ENCODE measurements at regions not wholly inside any gene's neighbourhood (a gene's known extent, or its start where the extent isn't known, plus 50 kb on each side); places are given as distances from the start of the nearest gene placed in this dataset.

DNA sequence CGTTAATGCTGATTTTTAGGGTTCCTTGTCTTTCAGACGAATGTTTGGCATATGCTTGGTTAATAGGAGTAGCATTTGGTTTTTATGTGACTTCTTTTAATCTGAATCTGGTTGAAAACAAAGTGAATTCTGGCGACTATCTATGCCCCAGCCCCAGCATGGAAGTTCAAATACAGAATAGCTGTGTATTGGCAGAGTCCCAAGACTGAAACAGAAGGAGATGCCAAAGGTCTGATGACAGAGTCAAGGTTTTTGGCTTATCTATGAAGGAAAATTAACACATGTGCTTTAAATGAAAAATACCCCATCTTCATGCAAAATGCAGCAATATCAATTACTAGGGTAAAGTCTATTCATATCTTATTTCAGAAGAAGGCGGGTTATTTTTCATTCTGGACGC is 734.8 kb upstream of the NXPH2 start:
- H3K4me3 ChIP-seq (ENCODE audit: low read depth in 1 of 3, low read length in 3 of 3) = no peak overlapping the region
- no peaks in the 10 kb centered on the region for H3K27me3 ChIP-seq (ENCODE audit: control insufficient read depth in 4 of 4, insufficient read depth in 4 of 4, low read length in 3 of 4)
- no peaks in the 10 kb centered on the region for H3K9me3 ChIP-seq (ENCODE audit: control insufficient read depth in 4 of 4, low read length in 3 of 4)
- no peak overlapping the region for H3K9ac ChIP-seq (ENCODE audit: low read depth in 1 of 2, low read length in 2 of 2)
- H3K4me1 ChIP-seq (ENCODE audit: control insufficient read depth in 4 of 4, insufficient read depth in 4 of 4, low read length in 3 of 4) = no peaks in the 10 kb centered on the region
- no peak for DNase-seq (ENCODE audit: low spot score)
- H3K36me3 ChIP-seq (ENCODE audit: control insufficient read depth in 4 of 4, insufficient read depth in 3 of 4, low read depth in 1 of 4, low read length in 3 of 4) = no peaks in the 10 kb centered on the region
- no peak overlapping the region for H3K27ac ChIP-seq (ENCODE audit: low read depth in 1 of 2, low read length in 2 of 2)
- TF ChIP-seq GABPA (IDR thresholded peaks at IDR 0.05 in 1 of 2, conservative IDR thresholded peaks at IDR 0.05 in 1 of 2) = no peak
- TF ChIP-seq, protein P1, sequence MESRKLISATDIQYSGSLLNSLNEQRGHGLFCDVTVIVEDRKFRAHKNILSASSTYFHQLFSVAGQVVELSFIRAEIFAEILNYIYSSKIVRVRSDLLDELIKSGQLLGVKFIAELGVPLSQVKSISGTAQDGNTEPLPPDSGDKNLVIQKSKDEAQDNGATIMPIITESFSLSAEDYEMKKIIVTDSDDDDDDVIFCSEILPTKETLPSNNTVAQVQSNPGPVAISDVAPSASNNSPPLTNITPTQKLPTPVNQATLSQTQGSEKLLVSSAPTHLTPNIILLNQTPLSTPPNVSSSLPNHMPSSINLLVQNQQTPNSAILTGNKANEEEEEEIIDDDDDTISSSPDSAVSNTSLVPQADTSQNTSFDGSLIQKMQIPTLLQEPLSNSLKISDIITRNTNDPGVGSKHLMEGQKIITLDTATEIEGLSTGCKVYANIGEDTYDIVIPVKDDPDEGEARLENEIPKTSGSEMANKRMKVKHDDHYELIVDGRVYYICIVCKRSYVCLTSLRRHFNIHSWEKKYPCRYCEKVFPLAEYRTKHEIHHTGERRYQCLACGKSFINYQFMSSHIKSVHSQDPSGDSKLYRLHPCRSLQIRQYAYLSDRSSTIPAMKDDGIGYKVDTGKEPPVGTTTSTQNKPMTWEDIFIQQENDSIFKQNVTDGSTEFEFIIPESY (IDR thresholded peaks at IDR 0.05) = no peak
- TF ChIP-seq CTCF (IDR thresholded peaks at IDR 0.05; ENCODE audit: low read depth, low read length, missing input control) = no peak
- TF ChIP-seq TAF1 (conservative IDR thresholded peaks at IDR 0.05) = no peak
- 65% methylated on average over 5 of the region's 5 CpGs for WGBS

DNA sequence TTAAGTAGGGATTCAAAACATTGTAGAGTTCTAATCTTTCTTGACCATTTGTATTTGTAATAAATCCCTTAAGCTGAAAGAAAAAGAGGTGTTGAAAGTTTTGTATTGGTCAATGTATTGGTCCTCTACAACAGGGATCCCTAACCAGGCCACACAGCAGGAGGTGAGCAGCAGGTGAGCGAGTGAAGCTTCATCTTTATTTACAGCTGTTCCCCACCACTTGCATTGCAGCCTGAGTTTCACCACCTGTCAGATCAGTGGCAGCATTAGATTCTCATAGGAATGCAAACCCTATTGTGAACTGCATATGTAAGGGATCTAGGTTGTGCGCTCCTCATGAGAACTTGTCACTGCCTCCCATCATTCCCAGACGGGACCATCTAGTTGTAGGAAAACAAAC is 715.7 kb upstream of the NXPH2 start:
- WGBS = 64% methylated on average over 3 of the region's 3 CpGs
- no peak overlapping the region for H3K9ac ChIP-seq (ENCODE audit: low read depth in 1 of 2, low read length in 2 of 2)
- no peaks in the 10 kb centered on the region for H3K27me3 ChIP-seq (ENCODE audit: control insufficient read depth in 4 of 4, insufficient read depth in 4 of 4, low read length in 3 of 4)
- TF ChIP-seq HNF4A (conservative IDR thresholded peaks at IDR 0.05) = no peak
- H3K9me3 ChIP-seq (ENCODE audit: control insufficient read depth in 4 of 4, low read length in 3 of 4) = peaks cover 0 to 8% (median 2%) of the 10 kb centered on the region in 4 donors
- no peaks in the 10 kb centered on the region for H3K36me3 ChIP-seq (ENCODE audit: control insufficient read depth in 4 of 4, insufficient read depth in 3 of 4, low read depth in 1 of 4, low read length in 3 of 4)
- no peaks in the 10 kb centered on the region for H3K4me1 ChIP-seq (ENCODE audit: control insufficient read depth in 4 of 4, insufficient read depth in 4 of 4, low read length in 3 of 4)
- no peak for DNase-seq (ENCODE audit: low spot score)
- no peak overlapping the region for H3K27ac ChIP-seq (ENCODE audit: low read depth in 1 of 2, low read length in 2 of 2)
- no peak overlapping the region for H3K4me3 ChIP-seq (ENCODE audit: low read depth in 1 of 3, low read length in 3 of 3)

GRCh38 chr2:139492131-139492680 is 712.0 kb upstream of the NXPH2 start:
- Histone ChIP-seq H3K9me3 (ENCODE audit: control insufficient read depth in 4 of 4, low read length in 3 of 4) (no peaks in the 10 kb centered on the region), H3K4me1 (ENCODE audit: control insufficient read depth in 4 of 4, insufficient read depth in 4 of 4, low read length in 3 of 4) (no peaks in the 10 kb centered on the region), H3K9ac (ENCODE audit: low read depth in 1 of 2, low read length in 2 of 2) (no peak overlapping the region), H3K36me3 (ENCODE audit: control insufficient read depth in 4 of 4, insufficient read depth in 3 of 4, low read depth in 1 of 4, low read length in 3 of 4) (no peaks in the 10 kb centered on the region), H3K27me3 (ENCODE audit: control insufficient read depth in 4 of 4, insufficient read depth in 4 of 4, low read length in 3 of 4) (no peaks in the 10 kb centered on the region), H3K27ac (ENCODE audit: low read depth in 1 of 2, low read length in 2 of 2) (no peak overlapping the region), H3K4me3 (ENCODE audit: low read depth in 1 of 3, low read length in 3 of 3) (no peak overlapping the region)
- WGBS = 84% methylated on average over 1 of the region's 1 CpG
- no peak for DNase-seq (ENCODE audit: low spot score)
- no peak for TF ChIP-seq EGR1 (IDR thresholded peaks at IDR 0.05; ENCODE audit: low read depth in 2 of 2)
- TF ChIP-seq, protein P1 (IDR thresholded peaks at IDR 0.05) = no peak
- TF ChIP-seq, protein P2, sequence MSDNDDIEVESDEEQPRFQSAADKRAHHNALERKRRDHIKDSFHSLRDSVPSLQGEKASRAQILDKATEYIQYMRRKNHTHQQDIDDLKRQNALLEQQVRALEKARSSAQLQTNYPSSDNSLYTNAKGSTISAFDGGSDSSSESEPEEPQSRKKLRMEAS (IDR thresholded peaks at IDR 0.05) = no peak
- TF ChIP-seq RAD21 (IDR thresholded peaks at IDR 0.05) = no peak
- no peak for TF ChIP-seq RXRA (IDR thresholded peaks at IDR 0.05)
- no peak for TF ChIP-seq FOXA2 (IDR thresholded peaks at IDR 0.05)
- TF ChIP-seq, protein P3, sequence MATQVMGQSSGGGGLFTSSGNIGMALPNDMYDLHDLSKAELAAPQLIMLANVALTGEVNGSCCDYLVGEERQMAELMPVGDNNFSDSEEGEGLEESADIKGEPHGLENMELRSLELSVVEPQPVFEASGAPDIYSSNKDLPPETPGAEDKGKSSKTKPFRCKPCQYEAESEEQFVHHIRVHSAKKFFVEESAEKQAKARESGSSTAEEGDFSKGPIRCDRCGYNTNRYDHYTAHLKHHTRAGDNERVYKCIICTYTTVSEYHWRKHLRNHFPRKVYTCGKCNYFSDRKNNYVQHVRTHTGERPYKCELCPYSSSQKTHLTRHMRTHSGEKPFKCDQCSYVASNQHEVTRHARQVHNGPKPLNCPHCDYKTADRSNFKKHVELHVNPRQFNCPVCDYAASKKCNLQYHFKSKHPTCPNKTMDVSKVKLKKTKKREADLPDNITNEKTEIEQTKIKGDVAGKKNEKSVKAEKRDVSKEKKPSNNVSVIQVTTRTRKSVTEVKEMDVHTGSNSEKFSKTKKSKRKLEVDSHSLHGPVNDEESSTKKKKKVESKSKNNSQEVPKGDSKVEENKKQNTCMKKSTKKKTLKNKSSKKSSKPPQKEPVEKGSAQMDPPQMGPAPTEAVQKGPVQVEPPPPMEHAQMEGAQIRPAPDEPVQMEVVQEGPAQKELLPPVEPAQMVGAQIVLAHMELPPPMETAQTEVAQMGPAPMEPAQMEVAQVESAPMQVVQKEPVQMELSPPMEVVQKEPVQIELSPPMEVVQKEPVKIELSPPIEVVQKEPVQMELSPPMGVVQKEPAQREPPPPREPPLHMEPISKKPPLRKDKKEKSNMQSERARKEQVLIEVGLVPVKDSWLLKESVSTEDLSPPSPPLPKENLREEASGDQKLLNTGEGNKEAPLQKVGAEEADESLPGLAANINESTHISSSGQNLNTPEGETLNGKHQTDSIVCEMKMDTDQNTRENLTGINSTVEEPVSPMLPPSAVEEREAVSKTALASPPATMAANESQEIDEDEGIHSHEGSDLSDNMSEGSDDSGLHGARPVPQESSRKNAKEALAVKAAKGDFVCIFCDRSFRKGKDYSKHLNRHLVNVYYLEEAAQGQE (IDR thresholded peaks at IDR 0.05) = no peak
- no peak for TF ChIP-seq HNF4A (conservative IDR thresholded peaks at IDR 0.05)
- no peak for TF ChIP-seq SP1 (IDR thresholded peaks at IDR 0.05)
- no peak for TF ChIP-seq NR2F2 (IDR thresholded peaks at IDR 0.05)
- TF ChIP-seq JUND (IDR thresholded peaks at IDR 0.05) = no peak
- no peak for TF ChIP-seq TAF1 (conservative IDR thresholded peaks at IDR 0.05)
- TF ChIP-seq, protein P4, sequence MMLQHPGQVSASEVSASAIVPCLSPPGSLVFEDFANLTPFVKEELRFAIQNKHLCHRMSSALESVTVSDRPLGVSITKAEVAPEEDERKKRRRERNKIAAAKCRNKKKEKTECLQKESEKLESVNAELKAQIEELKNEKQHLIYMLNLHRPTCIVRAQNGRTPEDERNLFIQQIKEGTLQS (IDR thresholded peaks at IDR 0.05) = no peak
- no peak for TF ChIP-seq CTCF (IDR thresholded peaks at IDR 0.05; ENCODE audit: low read depth, low read length, missing input control)

All from liver (tissue), 8 donors.